ENCODE measurements at regions not wholly inside any gene's neighbourhood (a gene's known extent, or its start where the extent isn't known, plus 50 kb on each side); places are given as distances from the start of the nearest gene placed in this dataset.
"Not testable (repeated sequence)": the region's sequence is repeated elsewhere in the genome, so short reads cannot be mapped to it uniquely, and the experiment has no call there.

DNA sequence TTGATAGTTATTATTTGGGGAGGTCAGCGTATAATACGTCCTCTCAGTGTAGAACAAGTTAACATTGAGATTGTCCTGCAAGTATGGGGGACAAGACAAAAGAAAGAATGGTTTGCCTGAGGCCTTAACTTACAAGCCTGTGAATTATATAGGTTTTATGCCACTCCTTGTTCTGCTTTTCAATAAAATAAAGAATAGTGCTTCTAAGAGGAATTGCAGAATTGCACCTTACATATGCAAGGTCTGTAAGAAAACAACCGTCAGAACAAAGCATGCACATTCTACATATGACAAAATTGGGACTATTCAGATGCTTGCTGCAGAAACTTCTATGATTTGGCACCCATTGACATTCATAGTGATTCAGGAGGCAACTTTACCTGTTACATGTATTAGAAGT, 785.0 kb downstream of the NR4A2 start:
- Mint-ChIP-seq H3K27ac (no peak overlapping the region), H3K4me1 (no peaks in the 10 kb centered on the region), H3K27me3 (no peaks in the 10 kb centered on the region), H3K9me3 (ENCODE audit: insufficient read depth) (peaks cover 2% of the 10 kb centered on the region), H3K4me3 (no peak overlapping the region)
- no peaks in the 10 kb centered on the region for H3K79me2 ChIP-seq (ENCODE audit: control insufficient read depth, insufficient read depth, low read length)
- no peak overlapping the region for H3K27ac ChIP-seq (ENCODE audit: low read length in 2 of 2)
- ChIA-PET POLR2A (no interaction called here), CTCF (no interaction called here)
- H4K20me1 ChIP-seq (ENCODE audit: control insufficient read depth, insufficient read depth, low read length, poor library complexity, severe bottlenecking) = no peaks in the 10 kb centered on the region
- 100% methylated on average over 2 of the region's 3 CpGs for WGBS (ENCODE audit: insufficient coverage)
- H3K4me1 ChIP-seq (ENCODE audit: control insufficient read depth in 2 of 2, insufficient read depth in 2 of 2, low read length in 2 of 2) = no peaks in the 10 kb centered on the region
- H3K9me3 ChIP-seq (ENCODE audit: control extremely low read depth in 1 of 3, control insufficient read depth in 2 of 3, insufficient read depth in 1 of 3, low read length in 2 of 3) = no peaks in the 10 kb centered on the region
- H3K4me2 ChIP-seq (replicated peaks; ENCODE audit: low read depth, low read length, poor library complexity, severe bottlenecking) = no peak overlapping the region
- H3K27me3 ChIP-seq (replicated peaks in 1 of 4; ENCODE audit: control extremely low read depth in 1 of 4, control insufficient read depth in 3 of 4, insufficient read depth in 4 of 4, low read length in 3 of 4) = no peaks in the 10 kb centered on the region
- no peak for ATAC-seq (ENCODE audit: low read depth)
- no peak overlapping the region for H2AFZ ChIP-seq (ENCODE audit: insufficient read depth, low read depth, low read length, poor library complexity, severe bottlenecking)
- intact Hi-C loops (cut with micrococcal nuclease) = no loop called here
- TF ChIP-seq EZH2 (IDR thresholded peaks at IDR 0.05; ENCODE audit: borderline replicate concordance, insufficient read depth, low read depth, low read length, poor library complexity, severe bottlenecking) = no peak
- TF ChIP-seq, protein P1, sequence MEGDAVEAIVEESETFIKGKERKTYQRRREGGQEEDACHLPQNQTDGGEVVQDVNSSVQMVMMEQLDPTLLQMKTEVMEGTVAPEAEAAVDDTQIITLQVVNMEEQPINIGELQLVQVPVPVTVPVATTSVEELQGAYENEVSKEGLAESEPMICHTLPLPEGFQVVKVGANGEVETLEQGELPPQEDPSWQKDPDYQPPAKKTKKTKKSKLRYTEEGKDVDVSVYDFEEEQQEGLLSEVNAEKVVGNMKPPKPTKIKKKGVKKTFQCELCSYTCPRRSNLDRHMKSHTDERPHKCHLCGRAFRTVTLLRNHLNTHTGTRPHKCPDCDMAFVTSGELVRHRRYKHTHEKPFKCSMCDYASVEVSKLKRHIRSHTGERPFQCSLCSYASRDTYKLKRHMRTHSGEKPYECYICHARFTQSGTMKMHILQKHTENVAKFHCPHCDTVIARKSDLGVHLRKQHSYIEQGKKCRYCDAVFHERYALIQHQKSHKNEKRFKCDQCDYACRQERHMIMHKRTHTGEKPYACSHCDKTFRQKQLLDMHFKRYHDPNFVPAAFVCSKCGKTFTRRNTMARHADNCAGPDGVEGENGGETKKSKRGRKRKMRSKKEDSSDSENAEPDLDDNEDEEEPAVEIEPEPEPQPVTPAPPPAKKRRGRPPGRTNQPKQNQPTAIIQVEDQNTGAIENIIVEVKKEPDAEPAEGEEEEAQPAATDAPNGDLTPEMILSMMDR (IDR thresholded peaks at IDR 0.05) = no peak
- H3K9ac ChIP-seq (ENCODE audit: low read length) = no peak overlapping the region
- H3K4me3 ChIP-seq (ENCODE audit: control extremely low read depth in 1 of 5, extremely low read depth in 1 of 5, insufficient read depth in 1 of 5, low read depth in 2 of 5, low read length in 4 of 5) = no peak overlapping the region
- H3K36me3 ChIP-seq (replicated peaks in 1 of 2; ENCODE audit: control extremely low read depth in 1 of 2, control insufficient read depth in 1 of 2, extremely low read depth in 1 of 2, insufficient read depth in 2 of 2, low read length in 1 of 2) = no peaks in the 10 kb centered on the region
- no peak for DNase-seq

DNA sequence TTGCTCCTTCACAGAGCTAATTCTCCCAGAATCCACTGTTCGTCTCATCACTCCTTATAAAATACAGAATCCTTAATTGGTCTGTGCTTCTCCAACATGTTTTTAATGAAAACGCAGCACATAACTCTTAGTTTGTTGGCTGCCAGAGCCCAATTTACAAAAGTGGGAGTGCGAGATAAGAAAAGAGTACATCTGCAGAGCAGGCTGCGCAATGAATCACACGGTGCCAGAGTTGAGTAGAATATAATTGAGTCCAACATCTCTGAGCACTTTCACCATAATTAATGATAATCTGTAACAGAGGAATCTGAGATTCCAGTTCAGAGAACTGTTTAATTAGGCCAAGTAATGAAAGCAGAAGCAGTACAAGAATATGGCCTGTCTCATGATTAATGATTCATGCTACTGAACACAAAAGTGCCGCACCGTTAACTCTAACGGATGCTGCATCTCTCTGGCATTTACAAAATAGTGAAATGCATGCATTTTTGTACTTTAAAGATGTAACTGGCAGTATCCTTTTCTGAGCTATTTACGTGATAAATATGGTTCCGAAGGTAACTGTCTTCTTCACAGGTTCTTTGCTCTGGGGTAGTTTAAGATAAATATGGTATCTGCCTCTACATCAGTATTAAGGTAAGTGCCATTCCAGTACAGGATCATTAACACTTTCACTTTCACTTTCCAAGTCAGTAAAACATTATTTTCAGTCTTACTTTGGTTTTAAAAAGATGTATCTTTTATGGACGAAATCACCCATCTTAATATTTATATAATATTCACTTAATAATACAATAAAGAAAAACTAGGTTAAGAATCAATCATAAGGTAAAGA, 785.6 kb downstream of the NR4A2 start:
- POLR2A ChIA-PET = no interaction called here
- Mint-ChIP-seq H3K27ac (no peak overlapping the region), H3K27me3 (no peaks in the 10 kb centered on the region), H3K4me3 (no peak overlapping the region), H3K4me1 (no peaks in the 10 kb centered on the region), H3K9me3 (ENCODE audit: insufficient read depth) (peaks cover 2% of the 10 kb centered on the region)
- Histone ChIP-seq H3K27me3 (replicated peaks in 1 of 4; ENCODE audit: control extremely low read depth in 1 of 4, control insufficient read depth in 3 of 4, insufficient read depth in 4 of 4, low read length in 3 of 4) (no peaks in the 10 kb centered on the region), H3K79me2 (ENCODE audit: control insufficient read depth, insufficient read depth, low read length) (no peaks in the 10 kb centered on the region), H3K36me3 (replicated peaks in 1 of 2; ENCODE audit: control extremely low read depth in 1 of 2, control insufficient read depth in 1 of 2, extremely low read depth in 1 of 2, insufficient read depth in 2 of 2, low read length in 1 of 2) (no peaks in the 10 kb centered on the region), H3K9me3 (ENCODE audit: control extremely low read depth in 1 of 3, control insufficient read depth in 2 of 3, insufficient read depth in 1 of 3, low read length in 2 of 3) (no peaks in the 10 kb centered on the region), H3K4me3 (ENCODE audit: control extremely low read depth in 1 of 5, extremely low read depth in 1 of 5, insufficient read depth in 1 of 5, low read depth in 2 of 5, low read length in 4 of 5) (no peak overlapping the region), H3K9ac (ENCODE audit: low read length) (no peak overlapping the region), H3K27ac (ENCODE audit: low read length in 2 of 2) (no peak overlapping the region), H3K4me1 (ENCODE audit: control insufficient read depth in 2 of 2, insufficient read depth in 2 of 2, low read length in 2 of 2) (no peaks in the 10 kb centered on the region), H2AFZ (ENCODE audit: insufficient read depth, low read depth, low read length, poor library complexity, severe bottlenecking) (no peak overlapping the region), H4K20me1 (ENCODE audit: control insufficient read depth, insufficient read depth, low read length, poor library complexity, severe bottlenecking) (no peaks in the 10 kb centered on the region), H3K4me2 (replicated peaks; ENCODE audit: low read depth, low read length, poor library complexity, severe bottlenecking) (no peak overlapping the region)
- intact Hi-C loops (cut with micrococcal nuclease) = no loop called here
- no peak for DNase-seq
- CTCF ChIA-PET = no interaction called here
- TF ChIP-seq EZH2 (IDR thresholded peaks at IDR 0.05; ENCODE audit: borderline replicate concordance, insufficient read depth, low read depth, low read length, poor library complexity, severe bottlenecking) = no peak
- TF ChIP-seq, protein P1 (IDR thresholded peaks at IDR 0.05) = no peak
- 95% methylated on average over 4 of the region's 11 CpGs for WGBS (ENCODE audit: insufficient coverage)
- ATAC-seq (ENCODE audit: low read depth) = no peak

DNA sequence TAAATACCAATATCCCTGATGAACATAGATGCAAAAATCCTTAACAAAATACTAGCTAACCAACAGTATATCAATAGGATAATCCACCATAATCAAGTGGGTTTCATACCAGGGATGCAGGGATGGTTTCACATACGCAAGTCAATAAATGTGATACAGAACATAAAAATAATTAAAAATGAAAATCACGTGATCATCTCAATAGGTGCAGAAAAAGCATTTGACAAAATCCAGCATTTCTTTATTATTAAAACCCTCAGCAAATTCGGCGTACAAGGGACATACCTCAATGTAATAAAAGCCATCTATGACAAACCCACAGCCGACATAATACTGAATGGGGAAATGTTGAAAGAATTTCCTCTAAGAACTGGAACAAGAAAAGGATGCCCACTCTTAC, 793.5 kb downstream of the NR4A2 start:
- H3K4me3 ChIP-seq (ENCODE audit: control extremely low read depth in 1 of 5, extremely low read depth in 1 of 5, insufficient read depth in 1 of 5, low read depth in 2 of 5, low read length in 4 of 5); H3K27me3 Mint-ChIP-seq; H3K79me2 ChIP-seq (ENCODE audit: control insufficient read depth, insufficient read depth, low read length); H3K4me2 ChIP-seq (replicated peaks; ENCODE audit: low read depth, low read length, poor library complexity, severe bottlenecking); H3K9me3 ChIP-seq (ENCODE audit: control extremely low read depth in 1 of 3, control insufficient read depth in 2 of 3, insufficient read depth in 1 of 3, low read length in 2 of 3); ATAC-seq (ENCODE audit: low read depth); intact Hi-C loops (cut with micrococcal nuclease); H3K27me3 ChIP-seq (replicated peaks in 1 of 4; ENCODE audit: control extremely low read depth in 1 of 4, control insufficient read depth in 3 of 4, insufficient read depth in 4 of 4, low read length in 3 of 4); DNase-seq; H3K4me3 Mint-ChIP-seq; CTCF ChIA-PET; H2AFZ ChIP-seq (ENCODE audit: insufficient read depth, low read depth, low read length, poor library complexity, severe bottlenecking); H3K9ac ChIP-seq (ENCODE audit: low read length); H3K36me3 ChIP-seq (replicated peaks in 1 of 2; ENCODE audit: control extremely low read depth in 1 of 2, control insufficient read depth in 1 of 2, extremely low read depth in 1 of 2, insufficient read depth in 2 of 2, low read length in 1 of 2); H3K4me1 Mint-ChIP-seq; H3K9me3 Mint-ChIP-seq (ENCODE audit: insufficient read depth); H3K27ac Mint-ChIP-seq; H3K4me1 ChIP-seq (ENCODE audit: control insufficient read depth in 2 of 2, insufficient read depth in 2 of 2, low read length in 2 of 2); POLR2A ChIA-PET; H4K20me1 ChIP-seq (ENCODE audit: control insufficient read depth, insufficient read depth, low read length, poor library complexity, severe bottlenecking); H3K27ac ChIP-seq (ENCODE audit: low read length in 2 of 2): not testable (repeated sequence)
- no CpG with 5 or more reads among the region's 5 CpGs for WGBS (ENCODE audit: insufficient coverage)

Measured in B cell (primary cell).